ENCODE measurements at regions not wholly inside any gene's neighbourhood (a gene's known extent, or its start where the extent isn't known, plus 50 kb on each side); places are given as distances from the start of the nearest gene placed in this dataset.

GRCh38 chr2:5052905-5053304, 639.3 kb upstream of the SOX11 start:
- TF ChIP-seq CTCF (IDR thresholded peaks at IDR 0.05; ENCODE audit: low read depth, low read length) = no peak
- no peak for TF ChIP-seq EZH2phosphoT487 (IDR thresholded peaks at IDR 0.05; ENCODE audit: low read depth)

All from OCI-LY3 (cell line).